ENCODE measurements at regions not wholly inside any gene's neighbourhood (a gene's known extent, or its start where the extent isn't known, plus 50 kb on each side); places are given as distances from the start of the nearest gene placed in this dataset.

GRCh38 chr1:219477861-219478260 lies 135.0 kb downstream of the ZC3H11B start:
- no peak for TF ChIP-seq POLR2AphosphoS2 (conservative IDR thresholded peaks at IDR 0.05; ENCODE audit: low read length)
- TF ChIP-seq, protein P1, sequence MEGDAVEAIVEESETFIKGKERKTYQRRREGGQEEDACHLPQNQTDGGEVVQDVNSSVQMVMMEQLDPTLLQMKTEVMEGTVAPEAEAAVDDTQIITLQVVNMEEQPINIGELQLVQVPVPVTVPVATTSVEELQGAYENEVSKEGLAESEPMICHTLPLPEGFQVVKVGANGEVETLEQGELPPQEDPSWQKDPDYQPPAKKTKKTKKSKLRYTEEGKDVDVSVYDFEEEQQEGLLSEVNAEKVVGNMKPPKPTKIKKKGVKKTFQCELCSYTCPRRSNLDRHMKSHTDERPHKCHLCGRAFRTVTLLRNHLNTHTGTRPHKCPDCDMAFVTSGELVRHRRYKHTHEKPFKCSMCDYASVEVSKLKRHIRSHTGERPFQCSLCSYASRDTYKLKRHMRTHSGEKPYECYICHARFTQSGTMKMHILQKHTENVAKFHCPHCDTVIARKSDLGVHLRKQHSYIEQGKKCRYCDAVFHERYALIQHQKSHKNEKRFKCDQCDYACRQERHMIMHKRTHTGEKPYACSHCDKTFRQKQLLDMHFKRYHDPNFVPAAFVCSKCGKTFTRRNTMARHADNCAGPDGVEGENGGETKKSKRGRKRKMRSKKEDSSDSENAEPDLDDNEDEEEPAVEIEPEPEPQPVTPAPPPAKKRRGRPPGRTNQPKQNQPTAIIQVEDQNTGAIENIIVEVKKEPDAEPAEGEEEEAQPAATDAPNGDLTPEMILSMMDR (IDR thresholded peaks at IDR 0.05) = no peak
- TF ChIP-seq CHD2 (IDR thresholded peaks at IDR 0.05; ENCODE audit: low read length, partially characterized antibody) = no peak
- TF ChIP-seq HOXA7 (CRISPR knock-in tag; IDR thresholded peaks at IDR 0.05) = no peak
- TF ChIP-seq RAD21 (conservative IDR thresholded peaks at IDR 0.05 in 1 of 2, IDR thresholded peaks at IDR 0.05 in 1 of 2) = no peak
- no peak for TF ChIP-seq PBX3 (IDR thresholded peaks at IDR 0.05)
- no peak for TF ChIP-seq CBX2 (IDR thresholded peaks at IDR 0.05; ENCODE audit: borderline replicate concordance, low read depth)

Data from A549 (cell line).